ENCODE measurements at regions not wholly inside any gene's neighbourhood (a gene's known extent, or its start where the extent isn't known, plus 50 kb on each side); places are given as distances from the start of the nearest gene placed in this dataset.
"Not testable (repeated sequence)": the region's sequence is repeated elsewhere in the genome, so short reads cannot be mapped to it uniquely, and the experiment has no call there.

DNA sequence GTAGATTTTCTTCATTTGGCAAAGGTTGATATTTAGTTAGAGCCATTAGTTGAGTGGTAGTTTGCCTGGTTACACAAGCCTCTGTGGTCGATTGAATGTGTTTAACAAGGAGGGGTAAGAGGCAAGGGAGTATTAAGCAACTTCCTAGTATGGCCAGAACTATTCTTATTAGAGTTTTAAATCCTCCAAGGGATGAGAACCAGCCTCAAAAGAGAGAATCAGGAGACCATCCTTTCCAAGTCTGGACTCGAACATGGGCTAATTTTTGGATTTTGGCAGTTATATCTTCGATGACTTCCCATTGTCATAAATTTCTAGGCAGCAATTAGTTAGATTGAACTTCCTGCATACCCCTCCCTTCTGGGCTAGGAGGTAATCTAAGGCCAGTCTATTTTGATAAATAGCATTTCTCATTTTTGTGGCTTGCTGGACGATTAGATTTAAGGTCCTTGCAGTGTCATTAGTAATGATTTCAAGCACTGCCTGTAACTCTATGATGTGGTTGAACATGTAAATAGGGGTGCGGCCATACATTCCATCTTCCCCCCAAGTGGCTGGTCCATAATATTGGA, 219.5 kb upstream of the KCND2 start:
- Histone ChIP-seq H3K27ac (no peak overlapping the region), H3K4me3 (no peak overlapping the region), H3K9me3 (ENCODE audit: low read depth, low read length) (no peaks in the 10 kb centered on the region), H3K9ac (ENCODE audit: insufficient read length) (no peak overlapping the region), H3K36me3 (ENCODE audit: insufficient read depth, low read length) (no peaks in the 10 kb centered on the region)
- no peak for DNase-seq (ENCODE audit: low read depth, low spot score)
- no peak for TF ChIP-seq FOXP2 (optimal IDR thresholded peaks at IDR 0.05; ENCODE audit: control extremely low read depth, extremely low read length, insufficient read depth)
- no peak for TF ChIP-seq POLR2AphosphoS5 (IDR thresholded peaks at IDR 0.05; ENCODE audit: borderline replicate concordance, low read depth, low read length)
- no peak for TF ChIP-seq EZH2 (IDR thresholded peaks at IDR 0.05)

- Histone ChIP-seq H3K36me3 (ENCODE audit: insufficient read depth, low read length) (no peaks in the 10 kb centered on the region), H3K27ac (no peak overlapping the region), H3K9me3 (ENCODE audit: low read depth, low read length) (no peaks in the 10 kb centered on the region), H3K9ac (ENCODE audit: insufficient read length) (no peak overlapping the region), H3K4me3 (no peak overlapping the region)
- no peak for DNase-seq (ENCODE audit: low read depth, low spot score)
- TF ChIP-seq POLR2AphosphoS5 (IDR thresholded peaks at IDR 0.05; ENCODE audit: borderline replicate concordance, low read depth, low read length) (no peak), EZH2 (IDR thresholded peaks at IDR 0.05) (no peak), FOXP2 (optimal IDR thresholded peaks at IDR 0.05; ENCODE audit: control extremely low read depth, extremely low read length, insufficient read depth) (no peak)
Observed at GRCh38 chr7:120054376-120055100, 218.4 kb upstream of the KCND2 start.

DNA sequence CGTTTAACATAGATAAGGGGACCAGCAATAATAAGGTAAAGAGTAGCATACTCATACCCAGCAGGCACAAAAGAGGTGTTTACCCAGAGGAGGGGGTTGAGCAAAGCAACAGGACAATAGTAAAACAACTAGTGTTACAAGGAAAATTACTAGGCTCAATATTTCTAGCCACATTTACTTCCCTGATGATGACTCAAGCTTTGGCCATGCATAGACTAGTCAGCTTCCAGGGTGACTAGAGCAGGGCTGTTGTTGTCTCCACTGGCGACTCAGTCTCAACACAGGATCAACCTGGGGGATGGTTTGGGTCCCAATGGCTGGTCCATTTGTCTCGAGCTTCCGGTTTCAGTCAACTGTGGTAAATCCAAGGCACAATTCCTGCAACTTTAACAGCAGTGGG, 217.7 kb upstream of the KCND2 start:
- no peak for DNase-seq (ENCODE audit: low read depth, low spot score)

GRCh38 chr7:120056227-120056626, 216.7 kb upstream of the KCND2 start:
- TF ChIP-seq POLR2AphosphoS5 (IDR thresholded peaks at IDR 0.05; ENCODE audit: borderline replicate concordance, low read depth, low read length) (no peak), FOXP2 (optimal IDR thresholded peaks at IDR 0.05; ENCODE audit: control extremely low read depth, extremely low read length, insufficient read depth) (no peak), EZH2 (IDR thresholded peaks at IDR 0.05) (no peak)
- Histone ChIP-seq H3K27ac (no peak overlapping the region), H3K36me3 (ENCODE audit: insufficient read depth, low read length) (no peaks in the 10 kb centered on the region), H3K9ac (ENCODE audit: insufficient read length) (no peak overlapping the region), H3K4me3 (no peak overlapping the region), H3K9me3 (ENCODE audit: low read depth, low read length) (no peaks in the 10 kb centered on the region)
- no peak for DNase-seq (ENCODE audit: low read depth, low spot score)

More for the DNA sequence above, 217.7 kb upstream of the KCND2 start:
- Histone ChIP-seq H3K27ac (no peak overlapping the region), H3K9me3 (ENCODE audit: low read depth, low read length) (no peaks in the 10 kb centered on the region), H3K4me3 (no peak overlapping the region), H3K9ac (ENCODE audit: insufficient read length) (no peak overlapping the region), H3K36me3 (ENCODE audit: insufficient read depth, low read length) (no peaks in the 10 kb centered on the region)
- TF ChIP-seq EZH2 (IDR thresholded peaks at IDR 0.05) (no peak), POLR2AphosphoS5 (IDR thresholded peaks at IDR 0.05; ENCODE audit: borderline replicate concordance, low read depth, low read length) (no peak), FOXP2 (optimal IDR thresholded peaks at IDR 0.05; ENCODE audit: control extremely low read depth, extremely low read length, insufficient read depth) (no peak)

GRCh38 chr7:120059641-120060040, 213.3 kb upstream of the KCND2 start:
- no peaks in the 10 kb centered on the region for H3K36me3 ChIP-seq (ENCODE audit: insufficient read depth, low read length)
- H3K9me3 ChIP-seq (ENCODE audit: low read depth, low read length) = no peaks in the 10 kb centered on the region
- no peak for DNase-seq (ENCODE audit: low read depth, low spot score)
- H3K4me3 ChIP-seq = no peak overlapping the region
- H3K9ac ChIP-seq (ENCODE audit: insufficient read length) = no peak overlapping the region
- TF ChIP-seq POLR2AphosphoS5 (IDR thresholded peaks at IDR 0.05; ENCODE audit: borderline replicate concordance, low read depth, low read length) (no peak), EZH2 (IDR thresholded peaks at IDR 0.05) (no peak), FOXP2 (optimal IDR thresholded peaks at IDR 0.05; ENCODE audit: control extremely low read depth, extremely low read length, insufficient read depth) (no peak)
- H3K27ac ChIP-seq = no peak overlapping the region

DNA sequence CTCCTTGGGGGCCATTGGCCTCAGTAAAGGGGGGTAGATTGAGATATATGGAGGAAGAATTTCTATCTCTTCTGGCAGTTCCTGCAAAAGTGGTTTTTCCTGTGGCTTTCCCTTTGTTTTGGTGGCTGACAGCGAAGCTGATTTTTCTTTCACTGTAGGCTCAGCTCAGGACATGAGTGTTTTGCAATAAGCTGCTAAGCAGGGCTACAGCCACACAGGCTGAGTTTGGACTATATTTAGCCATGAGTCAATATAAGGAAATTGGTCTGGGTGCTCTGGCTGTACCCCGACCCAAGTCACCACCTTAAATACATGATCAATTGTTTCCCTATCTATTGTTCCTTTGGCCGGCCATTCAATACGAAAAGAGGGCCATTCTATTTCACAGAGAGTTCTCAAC, 212.7 kb upstream of the KCND2 start:
- Histone ChIP-seq H3K4me3 (no peak overlapping the region), H3K9me3 (ENCODE audit: low read depth, low read length) (no peaks in the 10 kb centered on the region), H3K27ac (no peak overlapping the region), H3K9ac (ENCODE audit: insufficient read length) (no peak overlapping the region), H3K36me3 (ENCODE audit: insufficient read depth, low read length) (no peaks in the 10 kb centered on the region)
- TF ChIP-seq EZH2 (IDR thresholded peaks at IDR 0.05) (no peak), POLR2AphosphoS5 (IDR thresholded peaks at IDR 0.05; ENCODE audit: borderline replicate concordance, low read depth, low read length) (no peak), FOXP2 (optimal IDR thresholded peaks at IDR 0.05; ENCODE audit: control extremely low read depth, extremely low read length, insufficient read depth) (no peak)
- no peak for DNase-seq (ENCODE audit: low read depth, low spot score)

GRCh38 chr7:120060875-120061274, 212.1 kb upstream of the KCND2 start:
- DNase-seq (ENCODE audit: low read depth, low spot score) = no peak
- H3K4me3 ChIP-seq = no peak overlapping the region
- no peak overlapping the region for H3K9ac ChIP-seq (ENCODE audit: insufficient read length)
- H3K27ac ChIP-seq = no peak overlapping the region
- no peaks in the 10 kb centered on the region for H3K36me3 ChIP-seq (ENCODE audit: insufficient read depth, low read length)
- H3K9me3 ChIP-seq (ENCODE audit: low read depth, low read length) = no peaks in the 10 kb centered on the region
- no peak for TF ChIP-seq FOXP2 (optimal IDR thresholded peaks at IDR 0.05; ENCODE audit: control extremely low read depth, extremely low read length, insufficient read depth)
- no peak for TF ChIP-seq EZH2 (IDR thresholded peaks at IDR 0.05)
- TF ChIP-seq POLR2AphosphoS5 (IDR thresholded peaks at IDR 0.05; ENCODE audit: borderline replicate concordance, low read depth, low read length) = no peak

DNA sequence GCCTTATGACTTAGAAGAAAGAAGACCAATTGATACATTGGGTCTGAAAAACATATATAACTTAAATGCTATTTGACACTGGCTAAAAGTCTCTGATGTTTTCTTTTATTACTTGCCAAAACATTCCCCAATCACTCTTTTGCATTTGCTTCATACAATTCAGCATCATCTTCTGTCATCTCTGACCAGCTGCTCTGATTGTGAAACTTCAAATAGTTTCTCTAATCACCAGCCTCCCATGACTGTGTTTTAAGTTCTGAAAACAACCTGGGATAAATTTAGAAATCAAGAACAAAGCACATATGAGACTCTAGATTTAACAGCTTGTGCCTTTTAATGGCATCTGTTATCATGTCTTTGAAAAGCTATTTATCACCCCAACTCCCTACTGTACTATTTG, 208.4 kb upstream of the KCND2 start:
- H3K27ac ChIP-seq = no peak overlapping the region
- no peaks in the 10 kb centered on the region for H3K9me3 ChIP-seq (ENCODE audit: low read depth, low read length)
- H3K36me3 ChIP-seq (ENCODE audit: insufficient read depth, low read length) = no peaks in the 10 kb centered on the region
- H3K9ac ChIP-seq (ENCODE audit: insufficient read length) = no peak overlapping the region
- TF ChIP-seq EZH2 (IDR thresholded peaks at IDR 0.05) = no peak
- TF ChIP-seq POLR2AphosphoS5 (IDR thresholded peaks at IDR 0.05; ENCODE audit: borderline replicate concordance, low read depth, low read length) = no peak
- no peak for TF ChIP-seq FOXP2 (optimal IDR thresholded peaks at IDR 0.05; ENCODE audit: control extremely low read depth, extremely low read length, insufficient read depth)
- DNase-seq (ENCODE audit: low read depth, low spot score) = no peak
- no peak overlapping the region for H3K4me3 ChIP-seq

GRCh38 chr7:120066898-120067297, 206.1 kb upstream of the KCND2 start:
- DNase-seq (ENCODE audit: low read depth, low spot score); H3K4me3 ChIP-seq; H3K27ac ChIP-seq; H3K9me3 ChIP-seq (ENCODE audit: low read depth, low read length); H3K9ac ChIP-seq (ENCODE audit: insufficient read length); H3K36me3 ChIP-seq (ENCODE audit: insufficient read depth, low read length): not testable (repeated sequence)
